DMS79 treated with DMSO at 0.1 percent for 48 hours (cell line): ENCODE measurements at regions not wholly inside any gene's neighbourhood (a gene's known extent, or its start where the extent isn't known, plus 50 kb on each side); places are given as distances from the start of the nearest gene placed in this dataset.

Source experiments
- DNase-seq: peaks from one replicate; lab custom pipeline; 2025; lab: John Stamatoyannopoulos, UW

GRCh38 chr18:41036346-41036745, 918.7 kb upstream of the PIK3C3 start:
- DNase-seq: no peak

- DNase-seq: peak; percentile 20
These were observed 920.6 kb upstream of the PIK3C3 start for GRCh38 chr18:41034413-41034812.

GRCh38 chr18:41025666-41026065, 929.4 kb upstream of the PIK3C3 start:
- no peak for DNase-seq

GRCh38 chr18:41024792-41025191, 930.2 kb upstream of the PIK3C3 start:
- DNase-seq: no peak

GRCh38 chr18:41022484-41022883, 932.5 kb upstream of the PIK3C3 start:
- no peak for DNase-seq

- no peak for DNase-seq
These were observed 933.9 kb upstream of the PIK3C3 start for GRCh38 chr18:41021089-41021488.

- no peak for DNase-seq
These were observed 942.8 kb upstream of the PIK3C3 start for GRCh38 chr18:41012194-41012593.

GRCh38 chr18:41009926-41010325, 945.1 kb upstream of the PIK3C3 start:
- no peak for DNase-seq

- DNase-seq: no peak
These were observed 950.7 kb upstream of the PIK3C3 start for GRCh38 chr18:41004324-41004723.

GRCh38 chr18:40995529-40995928, 959.5 kb upstream of the PIK3C3 start:
- DNase-seq: no peak

GRCh38 chr18:40993363-40993762, 961.7 kb upstream of the PIK3C3 start:
- no peak for DNase-seq

- DNase-seq: no peak
These were observed 967.5 kb upstream of the PIK3C3 start for GRCh38 chr18:40987581-40987980.

- DNase-seq: no peak
These were observed 969.6 kb upstream of the PIK3C3 start for GRCh38 chr18:40985436-40985835.

GRCh38 chr18:40984856-40985255, 970.2 kb upstream of the PIK3C3 start:
- DNase-seq: no peak

GRCh38 chr18:40983835-40984234, 971.2 kb upstream of the PIK3C3 start:
- DNase-seq: no peak

GRCh38 chr18:40980171-40980570, 974.9 kb upstream of the PIK3C3 start:
- DNase-seq: no peak

- no peak for DNase-seq
These were observed 979.0 kb upstream of the PIK3C3 start for GRCh38 chr18:40976050-40976449.

- no peak for DNase-seq
These were observed 980.6 kb upstream of the PIK3C3 start for GRCh38 chr18:40974448-40974847.

GRCh38 chr18:40962784-40963183, 992.2 kb upstream of the PIK3C3 start:
- no peak for DNase-seq

- no peak for DNase-seq
These were observed 997.4 kb upstream of the PIK3C3 start for GRCh38 chr18:40957533-40958070.

GRCh38 chr18:40956213-40956612, 998.8 kb upstream of the PIK3C3 start:
- no peak for DNase-seq

- DNase-seq: no peak
These were observed 999.7 kb upstream of the PIK3C3 start for GRCh38 chr18:40955351-40955750.

- DNase-seq: peak; percentile 4
These were observed 1005.7 kb upstream of the PIK3C3 start for GRCh38 chr18:40949114-40949950.

GRCh38 chr18:40944576-40944975, 1010.5 kb upstream of the PIK3C3 start:
- no peak for DNase-seq
